ENCODE measurements at regions not wholly inside any gene's neighbourhood (a gene's known extent, or its start where the extent isn't known, plus 50 kb on each side); places are given as distances from the start of the nearest gene placed in this dataset.

- Histone ChIP-seq H3K4me2 (ENCODE audit: low read length) (no peak overlapping the region), H3K36me3 (ENCODE audit: insufficient read depth, low read length) (no peaks in the 10 kb centered on the region), H3K27ac (ENCODE audit: low read depth, low read length, poor library complexity, severe bottlenecking) (no peak overlapping the region), H3K9me3 (ENCODE audit: low read length) (no peaks in the 10 kb centered on the region), H2AFZ (ENCODE audit: low read length) (no peak overlapping the region), H3K9ac (ENCODE audit: low read length) (no peak overlapping the region), H3K4me3 (ENCODE audit: low read depth, low read length, poor library complexity, severe bottlenecking) (no peak overlapping the region), H3K27me3 (ENCODE audit: insufficient read depth, low read length) (no peaks in the 10 kb centered on the region), H3K9me2 (ENCODE audit: low read depth, low read length) (no peaks in the 10 kb centered on the region), H4K20me1 (ENCODE audit: insufficient read depth, low read length) (no peaks in the 10 kb centered on the region), H3K79me2 (ENCODE audit: insufficient read depth, low read length) (no peaks in the 10 kb centered on the region), H3F3A (ENCODE audit: insufficient read depth, low read length) (no peaks in the 10 kb centered on the region), H3K4me1 (ENCODE audit: insufficient read depth, low read length, severe bottlenecking) (no peaks in the 10 kb centered on the region)
- TF ChIP-seq EZH2 (IDR thresholded peaks at IDR 0.05; ENCODE audit: borderline replicate concordance, low read length) = no peak
- no peak for TF ChIP-seq CTCF (IDR thresholded peaks at IDR 0.05; ENCODE audit: low read length)
Measured at GRCh38 chr7:91798425-91798824, 82.1 kb downstream of the MTERF1 start.

- Histone ChIP-seq H3K27ac (ENCODE audit: low read depth, low read length, poor library complexity, severe bottlenecking) (no peak overlapping the region), H3K9me2 (ENCODE audit: low read depth, low read length) (no peaks in the 10 kb centered on the region), H3K36me3 (ENCODE audit: insufficient read depth, low read length) (no peaks in the 10 kb centered on the region), H2AFZ (ENCODE audit: low read length) (no peak overlapping the region), H3K4me1 (ENCODE audit: insufficient read depth, low read length, severe bottlenecking) (no peaks in the 10 kb centered on the region), H3F3A (ENCODE audit: insufficient read depth, low read length) (no peaks in the 10 kb centered on the region), H3K4me2 (ENCODE audit: low read length) (no peak overlapping the region), H3K79me2 (ENCODE audit: insufficient read depth, low read length) (no peaks in the 10 kb centered on the region), H3K9me3 (ENCODE audit: low read length) (no peaks in the 10 kb centered on the region), H3K9ac (ENCODE audit: low read length) (no peak overlapping the region), H3K4me3 (ENCODE audit: low read depth, low read length, poor library complexity, severe bottlenecking) (no peak overlapping the region), H4K20me1 (ENCODE audit: insufficient read depth, low read length) (no peaks in the 10 kb centered on the region), H3K27me3 (ENCODE audit: insufficient read depth, low read length) (no peaks in the 10 kb centered on the region)
- TF ChIP-seq CTCF (IDR thresholded peaks at IDR 0.05; ENCODE audit: low read length) (no peak), EZH2 (IDR thresholded peaks at IDR 0.05; ENCODE audit: borderline replicate concordance, low read length) (no peak)
Measured at GRCh38 chr7:91800389-91800788, 80.1 kb downstream of the MTERF1 start.

- Histone ChIP-seq H3K36me3 (ENCODE audit: insufficient read depth, low read length) (no peaks in the 10 kb centered on the region), H3K4me3 (ENCODE audit: low read depth, low read length, poor library complexity, severe bottlenecking) (no peak overlapping the region), H3K27me3 (ENCODE audit: insufficient read depth, low read length) (no peaks in the 10 kb centered on the region), H3F3A (ENCODE audit: insufficient read depth, low read length) (no peaks in the 10 kb centered on the region), H3K9me3 (ENCODE audit: low read length) (no peaks in the 10 kb centered on the region), H3K27ac (ENCODE audit: low read depth, low read length, poor library complexity, severe bottlenecking) (no peak overlapping the region), H3K9ac (ENCODE audit: low read length) (no peak overlapping the region), H3K4me2 (ENCODE audit: low read length) (no peak overlapping the region), H4K20me1 (ENCODE audit: insufficient read depth, low read length) (no peaks in the 10 kb centered on the region), H3K79me2 (ENCODE audit: insufficient read depth, low read length) (no peaks in the 10 kb centered on the region), H2AFZ (ENCODE audit: low read length) (no peak overlapping the region), H3K9me2 (ENCODE audit: low read depth, low read length) (no peaks in the 10 kb centered on the region), H3K4me1 (ENCODE audit: insufficient read depth, low read length, severe bottlenecking) (no peaks in the 10 kb centered on the region)
- no peak for TF ChIP-seq EZH2 (IDR thresholded peaks at IDR 0.05; ENCODE audit: borderline replicate concordance, low read length)
- no peak for TF ChIP-seq CTCF (IDR thresholded peaks at IDR 0.05; ENCODE audit: low read length)
Measured at GRCh38 chr7:91801331-91801983, 79.0 kb downstream of the MTERF1 start.

All from OCI-LY1 (cell line).